Sciatic nerve (tissue), 2 donors: ENCODE measurements at regions not wholly inside any gene's neighbourhood (a gene's known extent, or its start where the extent isn't known, plus 50 kb on each side); places are given as distances from the start of the nearest gene placed in this dataset.
A peak's percentile ranks its signal among the peaks of the same experiment; 100 is the strongest.

Experiments
- ATAC-seq: fragments of 200-7000 bp; cut with Tn5 transposase; one replicate; pipeline ENCODE4 v1.9.1; 2020; ENCODE audit warnings: mild to moderate bottlenecking, moderate library complexity
- DNase-seq: peaks from one replicate; pipeline ENCODE4 v3.0.0-alpha.2; 2020; ENCODE audit warnings: low spot score
- intact Hi-C: fragments of 100-400 bp; cut with DNase I; formaldehyde crosslinking; loops from one replicate; pipeline ENCODE4 v1.14.2; 2022
- donor health status: DM: no; HTN: no; CAD: no.
- donor health status: DM: no; HTN: no; CAD: no.

DNA sequence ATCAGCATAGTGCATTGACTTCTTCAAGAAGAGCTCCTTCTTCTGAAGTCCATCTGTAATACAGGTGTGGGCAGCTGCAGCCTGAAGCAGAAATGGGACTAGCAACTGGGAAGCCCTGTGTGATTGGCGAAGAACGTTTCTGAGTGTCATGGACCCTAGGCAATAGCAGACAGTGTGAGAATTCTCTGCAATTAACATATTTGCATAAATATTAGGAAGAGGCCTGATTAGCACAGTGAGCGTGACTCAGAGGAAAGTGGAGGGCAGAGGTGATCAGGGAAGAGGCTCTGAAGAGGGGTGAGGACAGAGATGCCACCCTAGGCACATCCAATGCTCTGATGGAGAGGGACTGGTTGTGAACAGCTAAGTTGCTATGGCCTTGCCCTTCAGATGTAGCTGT lies 171.2 kb upstream of the ZBED5 start:
- intact Hi-C loops: no loop called here
- no peak for DNase-seq
- ATAC-seq: no peak

DNA sequence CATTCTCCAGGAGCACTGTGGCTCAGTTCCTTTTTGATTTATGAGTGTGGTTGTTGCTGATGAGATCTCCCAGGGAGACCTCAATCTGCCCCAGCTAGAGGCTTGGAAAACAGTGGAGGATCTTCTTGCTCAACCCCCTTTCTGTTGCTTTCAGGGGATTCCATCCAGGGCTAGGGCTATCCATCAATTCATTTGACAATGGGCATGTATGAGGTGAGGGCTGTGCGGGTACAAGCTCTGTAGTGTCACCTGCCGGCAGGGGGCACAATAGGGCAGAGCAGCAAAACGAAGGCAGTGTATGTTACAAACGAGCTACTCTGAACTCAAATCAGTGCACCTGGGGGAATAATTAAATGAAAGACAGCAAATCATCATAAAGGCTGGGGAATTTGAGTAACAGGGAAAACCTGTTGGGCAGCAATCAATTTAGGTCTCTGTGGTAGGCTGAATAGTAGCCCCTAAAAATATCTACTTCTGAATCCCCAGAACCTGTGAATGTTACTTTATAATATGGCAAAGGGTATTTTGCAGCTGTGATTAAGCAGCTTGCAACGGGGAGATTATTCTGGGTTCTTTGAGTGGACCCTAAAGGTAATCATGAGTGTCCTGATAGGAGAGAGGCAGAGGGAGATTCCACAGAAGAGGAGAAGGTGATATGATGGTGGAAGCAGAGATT lies 170.3 kb upstream of the ZBED5 start:
- ATAC-seq (peak; percentile 88), DNase-seq (peak; percentile 81)
- intact Hi-C loops: no loop called here

DNA sequence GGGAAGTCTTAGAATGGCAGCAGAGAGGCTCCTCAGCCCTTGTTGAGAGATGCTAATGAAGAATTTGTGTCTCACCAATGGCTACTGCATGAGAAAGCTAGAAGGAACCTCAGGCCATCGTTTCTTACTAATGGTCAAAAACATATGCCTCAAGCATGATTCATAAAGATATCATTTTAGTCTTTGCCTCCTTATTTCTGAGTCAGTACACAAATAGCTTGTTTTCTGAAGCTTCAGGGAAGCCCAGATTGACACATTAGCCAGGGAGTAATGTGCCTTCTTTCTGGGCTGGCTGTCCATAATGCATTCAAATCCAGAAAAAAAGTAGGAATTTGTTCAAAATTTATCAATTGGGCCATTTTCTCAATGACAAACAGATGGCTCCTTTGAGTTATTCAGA lies 169.4 kb upstream of the ZBED5 start:
- ATAC-seq (no peak), DNase-seq (no peak)
- intact Hi-C loops: no loop called here

DNA sequence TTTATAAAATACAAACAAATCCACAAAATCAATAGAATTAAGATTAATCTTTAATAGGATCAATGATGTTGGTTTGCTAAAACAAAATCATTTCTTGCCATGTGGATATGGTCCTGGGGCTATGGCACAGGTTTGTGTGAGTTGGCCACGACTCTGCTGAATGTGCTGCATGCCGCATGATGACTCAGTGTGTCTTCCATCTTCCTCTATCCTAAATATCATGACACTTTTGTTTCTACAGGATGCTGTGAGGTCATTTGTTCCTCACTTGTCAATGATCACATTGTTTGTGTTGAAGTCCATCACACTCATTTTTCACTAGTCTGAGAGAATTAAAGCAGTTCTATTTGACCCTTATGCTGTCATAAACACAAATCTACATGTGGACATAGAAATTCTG lies 167.2 kb upstream of the ZBED5 start:
- ATAC-seq (no peak), DNase-seq (no peak)
- intact Hi-C loops: no loop called here

DNA sequence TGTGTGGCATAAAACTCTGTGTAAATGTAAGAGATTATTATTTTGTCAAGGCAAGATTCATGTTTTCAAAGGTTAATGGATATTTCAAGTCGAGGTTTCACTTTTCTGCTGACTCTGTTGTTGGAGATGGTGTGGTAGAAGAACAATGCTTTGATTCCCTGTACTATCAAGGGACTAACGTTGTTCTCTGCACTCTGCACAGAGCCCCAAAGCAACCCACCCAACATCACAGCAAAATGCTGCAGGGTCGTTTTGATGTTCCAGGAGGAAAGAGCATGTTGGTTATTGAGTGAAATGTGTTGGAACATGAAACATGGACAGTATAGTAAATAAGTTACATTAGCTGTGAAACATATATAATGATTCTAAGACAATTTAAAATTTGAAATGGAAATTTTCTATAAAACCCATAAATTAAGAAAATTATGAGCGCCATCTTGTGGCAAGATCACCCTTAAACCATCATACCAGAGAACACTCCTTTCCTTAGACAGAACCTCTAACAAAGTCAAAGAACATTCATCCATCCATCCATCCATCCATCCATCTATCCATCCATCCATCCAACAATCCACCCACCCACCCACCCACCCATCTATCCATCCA lies 164.4 kb upstream of the ZBED5 start:
- intact Hi-C loops: loop anchor here (5.0 kb wide), 1 partner anchor 90 kb away; no protein-coding TSS in a partner anchor
- no peak for ATAC-seq
- no peak for DNase-seq

DNA sequence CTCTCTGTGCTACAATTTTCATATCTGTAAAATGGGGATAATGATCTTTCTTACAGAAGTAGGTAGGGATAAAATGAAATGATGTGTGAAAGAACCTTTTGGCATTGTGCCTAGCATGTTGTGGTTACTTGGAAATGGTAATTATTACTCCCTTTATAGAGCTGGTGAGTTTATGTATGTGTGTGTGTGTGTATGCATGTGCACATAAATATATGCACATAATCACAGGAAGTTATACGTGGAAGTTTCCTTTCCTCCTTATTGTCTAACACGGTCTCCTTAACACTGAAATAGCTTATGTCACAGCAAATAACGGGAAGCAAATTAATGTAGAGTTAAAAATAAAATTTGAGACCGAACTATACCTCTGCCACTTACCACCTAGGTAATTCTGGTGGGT lies 163.7 kb upstream of the ZBED5 start:
- DNase-seq: no peak
- no peak for ATAC-seq
- intact Hi-C loops: loop anchor here (5.0 kb wide), 1 partner anchor 89 kb away; no protein-coding TSS in a partner anchor

DNA sequence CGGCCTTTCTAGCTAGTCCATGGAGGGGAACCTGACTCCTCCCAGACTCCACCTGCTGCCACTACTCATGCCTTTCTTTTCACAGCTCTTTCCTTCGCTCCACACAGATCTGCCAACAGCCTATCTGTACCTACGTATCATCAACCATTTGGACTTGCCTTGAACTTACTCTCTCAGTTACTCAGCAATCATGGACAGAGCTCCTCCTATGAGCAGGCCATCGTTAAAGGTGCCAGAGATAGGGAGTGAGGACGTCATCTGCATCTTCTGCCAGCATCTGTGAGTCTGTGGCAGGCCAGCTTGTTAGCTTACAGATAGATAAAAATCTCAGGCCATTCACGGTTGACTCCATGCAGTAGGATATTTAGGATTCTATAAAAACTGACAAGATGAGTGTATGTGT lies 162.9 kb upstream of the ZBED5 start:
- ATAC-seq (no peak), DNase-seq (no peak)
- intact Hi-C loops: loop anchor here (5.0 kb wide), 1 partner anchor 88 kb away; no protein-coding TSS in a partner anchor

DNA sequence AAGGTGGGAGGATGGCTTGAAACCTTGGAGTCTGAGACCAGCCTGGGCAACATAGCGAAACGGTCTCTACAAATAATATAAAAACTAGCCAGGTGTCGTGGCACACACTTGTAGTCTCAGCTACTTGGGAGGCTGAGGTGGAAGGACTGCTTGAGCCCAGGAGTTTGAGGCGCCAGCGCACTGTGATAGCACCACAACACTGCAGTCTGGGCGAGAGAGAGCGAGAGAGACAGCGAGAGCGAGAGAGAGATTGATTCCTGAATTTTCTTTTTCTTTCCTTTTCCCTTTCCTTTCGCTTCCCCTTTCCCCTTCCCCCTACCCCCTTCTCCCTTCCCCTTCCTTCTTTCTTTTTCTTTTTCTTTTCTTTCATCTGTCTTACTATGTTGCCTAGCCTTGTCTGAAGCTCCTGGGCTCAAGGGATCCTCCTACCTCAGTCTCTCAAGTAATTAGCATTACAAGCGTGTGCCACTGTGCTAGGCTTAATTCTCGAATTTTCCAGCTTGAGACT lies 162.4 kb upstream of the ZBED5 start:
- no peak for DNase-seq
- ATAC-seq: no peak
- intact Hi-C loops: loop anchor here (5.0 kb wide), 1 partner anchor 88 kb away; no protein-coding TSS in a partner anchor

DNA sequence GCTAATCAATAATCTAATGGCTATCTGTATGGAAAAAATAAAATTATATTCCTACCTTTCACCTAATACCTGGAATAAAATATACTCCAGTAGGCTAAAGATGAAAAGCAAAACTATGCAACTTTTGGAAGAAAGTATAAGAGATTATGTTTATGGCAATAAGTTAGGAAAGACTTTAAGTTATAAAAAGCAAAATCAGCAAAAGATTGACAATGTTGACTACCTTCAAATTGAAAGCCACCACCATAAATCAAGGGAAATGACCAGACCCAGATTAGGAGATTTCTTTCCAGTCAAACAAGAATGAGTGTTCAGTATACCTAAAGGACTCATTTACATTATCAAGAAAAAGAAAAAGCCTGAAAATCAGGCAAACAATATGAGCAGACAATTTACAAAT lies 159.1 kb upstream of the ZBED5 start:
- DNase-seq (no peak), ATAC-seq (no peak)
- intact Hi-C loops: loop anchor here (10.0 kb wide), 1 partner anchor 232 kb away; no protein-coding TSS in a partner anchor

DNA sequence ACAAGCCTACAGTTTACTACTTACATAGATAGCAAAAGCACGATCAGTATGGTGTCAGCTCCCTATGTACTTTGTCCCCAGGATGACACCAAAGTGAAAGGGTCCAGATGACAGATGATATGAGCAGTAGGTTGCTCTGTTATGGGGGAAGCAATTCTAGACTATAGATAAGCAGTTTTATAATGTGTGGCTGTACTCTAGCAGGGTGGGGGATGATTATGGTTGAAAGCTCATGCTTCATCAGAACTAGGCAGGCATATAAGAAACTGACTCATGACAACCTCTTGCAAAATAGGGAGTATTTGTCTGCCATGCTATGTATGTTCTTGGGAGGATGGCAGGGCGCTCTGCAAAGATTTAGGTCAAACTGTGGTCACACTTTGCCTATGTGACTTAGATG lies 158.2 kb upstream of the ZBED5 start:
- intact Hi-C loops: loop anchor here (10.0 kb wide), 1 partner anchor 231 kb away; no protein-coding TSS in a partner anchor
- DNase-seq: no peak
- no peak for ATAC-seq

DNA sequence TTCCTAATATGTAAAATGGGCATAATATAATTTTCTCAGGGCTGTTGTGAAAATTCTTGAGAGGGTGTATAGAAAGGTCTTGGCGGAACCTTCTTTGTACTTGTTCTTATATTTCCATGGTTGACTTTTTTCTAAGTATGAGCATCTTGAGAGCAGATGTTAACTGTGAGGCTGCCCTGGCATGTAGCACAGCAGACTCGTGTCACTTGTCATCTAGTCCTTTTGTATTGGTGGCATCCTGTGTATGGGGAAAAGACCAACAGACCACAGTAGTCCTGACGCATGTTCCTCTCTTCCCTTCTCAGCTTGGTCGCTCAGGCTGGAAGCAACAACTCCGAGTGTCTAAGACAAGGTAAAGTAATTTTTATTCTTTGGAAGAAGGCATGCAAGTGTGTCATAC lies 153.8 kb upstream of the ZBED5 start:
- no peak for ATAC-seq
- intact Hi-C loops: loop anchor here (10.0 kb wide), 1 partner anchor 227 kb away; no protein-coding TSS in a partner anchor
- DNase-seq: no peak

DNA sequence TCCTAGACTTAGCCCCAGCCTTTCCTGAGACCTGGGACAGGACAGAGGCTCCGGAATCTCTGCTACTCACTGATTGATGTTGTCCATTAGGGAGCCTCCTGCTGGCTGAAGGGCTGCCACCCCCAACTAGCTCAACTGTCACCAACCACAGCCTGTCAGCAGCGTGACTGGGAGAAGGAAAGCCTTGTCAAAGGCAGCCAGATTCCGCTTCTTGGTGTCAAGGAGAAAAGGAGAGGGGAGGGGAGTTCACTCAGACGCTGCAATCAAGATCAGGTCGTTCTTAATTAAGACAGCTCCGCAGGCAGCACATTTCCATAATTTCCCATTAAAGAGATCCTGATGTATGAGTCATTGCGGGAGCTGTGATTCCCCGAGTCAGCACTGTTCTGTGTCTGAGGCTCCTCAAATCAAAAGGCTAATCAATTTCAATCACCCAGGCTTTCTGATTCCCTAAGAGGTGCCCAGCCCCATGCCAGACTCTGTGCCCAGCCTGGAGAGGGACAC lies 152.8 kb upstream of the ZBED5 start:
- intact Hi-C loops: loop anchor here (10.0 kb wide), 1 partner anchor 226 kb away; no protein-coding TSS in a partner anchor
- peak; percentile 77 for ATAC-seq
- DNase-seq: no peak

DNA sequence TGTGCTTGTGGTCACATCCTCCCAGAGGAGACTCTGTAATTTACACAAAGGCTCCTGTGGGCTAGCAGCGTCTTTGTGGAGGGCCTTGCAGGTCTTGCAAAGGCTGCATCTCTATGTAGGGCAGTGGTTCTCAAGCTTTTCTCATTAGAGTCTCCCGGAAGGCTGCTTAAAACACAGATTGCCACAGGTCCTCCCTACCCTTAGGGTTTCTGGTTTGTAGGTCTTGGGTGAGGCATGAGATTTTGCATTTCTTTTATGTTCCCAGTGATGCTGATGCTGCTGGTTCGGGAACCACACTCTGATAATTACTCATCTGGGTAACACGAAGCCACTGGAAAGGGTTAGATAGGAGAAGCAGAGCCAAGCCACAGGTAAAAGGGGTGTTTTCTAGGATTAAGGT lies 151.3 kb upstream of the ZBED5 start:
- DNase-seq (no peak), ATAC-seq (no peak)
- intact Hi-C loops: no loop called here

DNA sequence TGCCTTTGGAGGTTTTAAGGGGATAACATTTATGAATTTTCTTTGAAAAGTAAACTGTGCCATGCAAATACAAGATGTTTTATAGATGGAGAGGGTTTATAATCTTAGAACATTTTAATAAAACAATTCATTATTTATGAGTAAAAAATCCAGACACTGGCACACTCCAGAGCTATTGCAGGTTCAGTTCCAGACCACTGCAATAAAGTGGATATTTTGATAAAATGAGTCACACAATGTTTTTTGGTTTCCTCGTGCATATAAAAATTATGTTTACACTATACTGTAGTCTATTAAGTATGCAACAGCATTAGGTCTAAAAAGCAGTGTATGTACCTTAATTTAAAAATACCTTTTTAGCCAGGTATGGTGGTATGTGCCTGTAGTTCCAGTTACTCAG lies 146.2 kb upstream of the ZBED5 start:
- ATAC-seq (no peak), DNase-seq (no peak)
- intact Hi-C loops: no loop called here

DNA sequence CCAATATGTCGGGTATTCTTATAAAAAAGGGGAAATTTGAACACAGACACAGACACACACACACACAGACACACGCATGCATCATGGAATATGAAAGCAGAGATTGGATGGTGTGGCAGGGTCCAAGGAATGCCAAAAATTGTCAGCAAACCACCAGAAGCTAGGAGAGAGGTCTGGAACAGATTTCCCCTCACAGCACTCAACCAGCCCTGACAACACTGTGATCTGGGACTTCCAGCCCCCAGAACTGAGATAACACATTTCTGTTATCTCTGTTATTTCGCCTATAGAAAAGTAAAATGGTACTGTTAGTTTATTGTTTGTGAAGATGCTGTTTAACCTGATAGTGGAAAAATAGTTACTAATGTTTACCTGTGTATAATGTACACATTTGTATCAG lies 145.4 kb upstream of the ZBED5 start:
- intact Hi-C loops: no loop called here
- ATAC-seq: no peak
- DNase-seq: no peak

DNA sequence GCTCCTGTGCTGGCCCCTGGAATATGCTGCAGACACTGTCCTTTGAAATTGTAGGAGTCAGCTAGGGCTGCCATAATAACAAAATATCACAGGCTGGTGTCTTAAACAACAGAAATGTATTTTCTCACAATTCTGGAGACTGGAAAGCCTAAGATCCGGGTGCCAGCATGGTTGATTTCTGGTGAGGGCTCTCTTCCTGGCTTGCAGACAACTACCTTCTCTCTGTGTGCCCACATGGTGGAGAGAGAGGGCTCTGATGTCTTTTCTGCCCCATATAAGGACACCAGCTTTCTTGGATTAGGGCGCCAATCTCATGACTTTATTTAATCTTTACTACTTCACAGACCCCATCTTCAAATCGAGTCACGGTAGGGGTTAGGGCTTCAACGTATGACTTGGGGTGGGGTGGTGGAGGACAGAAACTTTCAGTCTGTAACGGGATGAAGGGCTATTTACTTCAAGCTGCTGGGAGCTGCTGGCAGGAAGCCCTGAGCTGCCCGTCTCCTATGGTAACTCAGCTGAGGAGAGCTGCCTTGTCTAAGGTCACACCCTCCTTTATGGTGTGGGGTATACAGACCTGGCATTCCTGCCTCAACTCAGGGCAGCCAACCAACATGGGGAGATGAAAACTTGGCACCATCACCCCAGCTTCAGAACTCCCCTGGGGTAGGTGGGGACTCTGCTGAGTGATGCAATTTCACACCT lies 142.9 kb upstream of the ZBED5 start:
- intact Hi-C loops: no loop called here
- ATAC-seq: no peak
- no peak for DNase-seq

DNA sequence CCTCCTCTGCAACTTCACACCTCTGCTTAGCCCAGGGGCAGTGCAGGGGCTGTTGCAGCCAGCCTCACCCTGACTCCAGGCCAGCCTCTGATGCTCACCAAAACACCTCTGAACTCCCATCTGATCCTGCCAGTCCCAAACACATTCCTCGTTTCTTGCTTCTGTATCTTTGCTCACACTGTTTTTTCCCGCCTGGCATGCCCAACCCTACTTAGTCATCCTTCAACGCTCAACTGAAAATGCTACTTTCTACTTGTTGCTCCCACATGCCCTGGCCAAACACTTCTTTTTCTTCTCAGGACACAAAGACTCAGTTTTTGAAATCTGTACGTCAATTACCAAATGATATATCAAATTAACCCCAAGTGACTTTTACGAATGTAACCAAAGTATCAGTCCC lies 140.8 kb upstream of the ZBED5 start:
- intact Hi-C loops: no loop called here
- DNase-seq: no peak
- ATAC-seq: no peak

DNA sequence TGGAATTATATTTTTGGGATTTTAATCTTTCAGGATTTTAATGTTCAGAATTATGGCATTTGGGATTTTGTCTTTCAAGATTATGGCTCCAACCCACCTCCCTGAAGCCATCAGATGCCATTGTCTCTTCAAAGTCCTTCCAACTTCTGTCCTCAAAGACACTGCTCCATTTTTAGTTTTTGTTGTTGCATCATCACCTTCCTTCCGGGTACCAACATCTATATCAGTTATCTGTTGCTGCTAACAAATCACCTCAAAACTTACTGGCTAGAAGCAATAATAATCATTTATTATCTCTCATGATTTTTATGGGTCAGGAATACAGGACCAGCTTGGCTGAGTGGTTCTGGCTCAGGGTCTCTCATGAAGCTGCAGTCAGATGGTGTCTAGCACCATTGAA lies 138.8 kb upstream of the ZBED5 start:
- no peak for DNase-seq
- intact Hi-C loops: no loop called here
- no peak for ATAC-seq

DNA sequence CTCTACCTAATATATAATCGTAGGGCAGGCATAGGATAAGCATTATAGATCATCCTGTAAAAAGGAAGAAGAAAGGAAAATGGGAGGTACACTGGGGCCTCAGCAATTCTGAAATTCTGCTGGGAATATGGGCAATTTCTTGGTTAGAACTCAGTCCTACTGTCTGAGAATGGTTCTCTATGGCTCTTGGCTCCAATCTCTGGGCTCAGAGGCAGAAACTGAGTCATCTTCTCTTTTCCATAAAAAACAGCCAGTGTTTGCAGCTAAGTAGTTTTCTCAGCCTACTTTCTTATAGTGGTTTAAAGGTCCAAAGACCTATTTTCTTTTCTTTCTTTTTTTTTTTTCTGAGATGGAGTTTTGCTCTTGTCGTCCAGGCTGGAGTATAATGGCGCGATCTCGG lies 135.8 kb upstream of the ZBED5 start:
- no peak for ATAC-seq
- intact Hi-C loops: no loop called here
- no peak for DNase-seq

DNA sequence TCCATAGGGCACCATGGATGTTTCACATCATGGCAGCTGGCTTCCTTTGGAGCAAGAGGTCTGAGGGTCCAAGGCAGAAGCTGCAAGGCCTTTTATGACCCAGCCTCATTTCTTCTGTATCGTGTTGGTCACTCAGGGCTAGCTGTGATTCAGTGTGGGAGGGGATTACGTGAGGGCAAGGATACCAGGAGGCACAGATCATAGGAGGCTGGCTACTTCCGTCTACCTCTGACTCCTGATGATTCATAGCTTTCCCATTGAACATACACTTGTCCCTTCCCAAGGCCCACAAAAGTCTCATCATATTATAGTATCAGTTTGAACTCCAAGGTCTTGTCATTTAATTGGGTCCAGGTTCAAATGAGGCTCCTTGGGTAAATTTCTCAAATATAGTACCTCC lies 135.3 kb upstream of the ZBED5 start:
- DNase-seq: no peak
- intact Hi-C loops: no loop called here
- ATAC-seq: no peak
